GM21528 (cell line): ENCODE measurements at regions not wholly inside any gene's neighbourhood (a gene's known extent, or its start where the extent isn't known, plus 50 kb on each side); places are given as distances from the start of the nearest gene placed in this dataset.

Experiments used
- ATAC-seq: cut with Tn5 transposase; IDR thresholded peaks from one replicate; pipeline ENCODE4 v1.9.1; 2021; ENCODE audit warnings: mild to moderate bottlenecking, moderate library complexity; ENCODE audit not compliant: unreplicated experiment, low FRiP score

- ATAC-seq = no peak
These were observed 166.8 kb downstream of the HSD17B3 start for GRCh38 chr9:96135076-96135752.

GRCh38 chr9:96133321-96134021 is 168.5 kb downstream of the HSD17B3 start:
- ATAC-seq = no peak

- ATAC-seq = no peak
These were observed 170.2 kb downstream of the HSD17B3 start for GRCh38 chr9:96131825-96132224.

- no peak for ATAC-seq
These were observed 171.0 kb downstream of the HSD17B3 start for GRCh38 chr9:96130970-96131369.

- no peak for ATAC-seq
These were observed 172.2 kb downstream of the HSD17B3 start for GRCh38 chr9:96129747-96130146.

- no peak for ATAC-seq
These were observed 173.1 kb downstream of the HSD17B3 start for GRCh38 chr9:96128880-96129279.

GRCh38 chr9:96126321-96126881 is 175.6 kb downstream of the HSD17B3 start:
- ATAC-seq = no peak

- ATAC-seq = no peak
These were observed 176.4 kb downstream of the HSD17B3 start for GRCh38 chr9:96125624-96126023.

GRCh38 chr9:96122751-96123150 is 179.2 kb downstream of the HSD17B3 start:
- ATAC-seq = no peak

- no peak for ATAC-seq
These were observed 179.7 kb downstream of the HSD17B3 start for GRCh38 chr9:96122282-96122681.

GRCh38 chr9:96121136-96121535 is 180.8 kb downstream of the HSD17B3 start:
- ATAC-seq = no peak

GRCh38 chr9:96117398-96118080 is 184.4 kb downstream of the HSD17B3 start:
- ATAC-seq = no peak

- no peak for ATAC-seq
These were observed 185.5 kb downstream of the HSD17B3 start for GRCh38 chr9:96116275-96117064.

GRCh38 chr9:96115836-96116235 is 186.1 kb downstream of the HSD17B3 start:
- ATAC-seq = no peak

GRCh38 chr9:96113032-96113431 is 188.9 kb downstream of the HSD17B3 start:
- no peak for ATAC-seq

GRCh38 chr9:96109680-96110351 is 192.2 kb downstream of the HSD17B3 start:
- ATAC-seq = no peak

- no peak for ATAC-seq
These were observed 193.1 kb downstream of the HSD17B3 start for GRCh38 chr9:96108691-96109380.

- ATAC-seq = no peak
These were observed 194.5 kb downstream of the HSD17B3 start for GRCh38 chr9:96107436-96107835.
